ENCODE measurements at regions not wholly inside any gene's neighbourhood (a gene's known extent, or its start where the extent isn't known, plus 50 kb on each side); places are given as distances from the start of the nearest gene placed in this dataset.
"Not testable (repeated sequence)": the region's sequence is repeated elsewhere in the genome, so short reads cannot be mapped to it uniquely, and the experiment has no call there.

DNA sequence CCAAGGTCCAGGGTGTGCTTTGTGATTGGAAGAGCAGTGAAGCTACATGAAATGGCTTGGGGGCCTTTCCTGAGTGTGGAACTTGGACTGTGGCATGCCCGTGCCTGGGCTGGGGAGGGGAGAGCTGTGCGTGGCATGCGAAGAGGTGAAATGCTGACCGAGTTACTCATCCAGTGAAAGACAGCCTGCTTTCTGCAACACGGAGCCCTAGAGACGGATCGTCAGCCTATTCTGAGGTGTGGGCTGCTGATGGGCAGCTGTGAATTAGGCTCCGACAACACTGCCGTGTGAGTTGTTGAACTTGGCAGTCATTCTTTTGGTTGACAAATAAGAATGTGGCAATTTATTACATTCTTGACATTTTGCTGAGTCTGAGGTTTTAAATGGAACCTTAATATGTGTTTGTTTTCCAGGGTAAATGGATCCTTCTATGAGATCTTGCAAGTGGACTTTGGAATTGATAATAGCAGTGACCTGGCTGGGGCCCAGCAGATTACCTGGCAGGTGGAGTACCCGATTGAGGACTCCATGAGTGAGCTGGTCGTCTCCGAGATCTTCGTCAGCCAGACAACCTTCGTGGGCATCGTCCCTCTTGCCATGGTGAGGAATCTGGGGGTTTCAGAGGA lies 453.9 kb downstream of the AACS start:
- no peak for DNase-seq

DNA sequence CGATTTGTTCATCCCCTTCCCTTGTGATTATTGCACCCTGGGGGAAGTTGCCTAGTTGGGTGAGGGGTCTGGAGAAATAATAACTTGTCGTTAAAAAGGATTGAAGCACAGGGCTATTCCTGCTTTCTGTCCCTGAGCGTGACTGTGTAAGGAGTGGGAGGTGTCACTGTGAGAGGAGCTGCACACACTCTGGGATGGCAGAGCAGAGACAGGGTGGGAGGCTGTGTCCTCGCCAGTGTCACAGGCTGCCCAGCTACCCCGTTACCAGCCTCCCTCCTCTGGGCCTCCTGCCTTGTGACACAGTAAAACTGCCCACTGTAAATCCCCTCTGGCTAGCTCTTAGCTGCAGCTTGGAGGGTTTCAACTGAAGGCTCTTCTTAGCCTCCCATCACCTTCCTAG lies 460.6 kb downstream of the AACS start:
- DNase-seq, result no peak

DNA sequence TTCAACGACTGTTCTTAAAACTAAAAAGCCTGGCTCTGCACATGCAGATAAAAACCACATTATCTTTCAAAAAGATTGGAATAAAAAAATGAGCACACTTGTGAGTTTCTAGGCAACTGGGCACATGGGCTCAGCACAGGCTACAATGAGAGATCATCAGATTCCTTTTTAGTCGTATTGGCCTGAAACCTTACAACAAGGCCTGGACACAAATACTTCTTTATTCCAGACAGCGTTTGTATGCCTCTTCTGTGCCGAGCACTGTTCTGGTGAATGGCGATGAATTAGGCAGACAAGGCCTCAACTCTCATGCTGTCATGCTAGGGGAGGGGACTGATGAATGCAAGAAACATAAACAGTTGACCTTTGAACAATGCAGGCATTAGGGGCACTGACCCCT lies 463.0 kb downstream of the AACS start:
- no peak for DNase-seq

DNA sequence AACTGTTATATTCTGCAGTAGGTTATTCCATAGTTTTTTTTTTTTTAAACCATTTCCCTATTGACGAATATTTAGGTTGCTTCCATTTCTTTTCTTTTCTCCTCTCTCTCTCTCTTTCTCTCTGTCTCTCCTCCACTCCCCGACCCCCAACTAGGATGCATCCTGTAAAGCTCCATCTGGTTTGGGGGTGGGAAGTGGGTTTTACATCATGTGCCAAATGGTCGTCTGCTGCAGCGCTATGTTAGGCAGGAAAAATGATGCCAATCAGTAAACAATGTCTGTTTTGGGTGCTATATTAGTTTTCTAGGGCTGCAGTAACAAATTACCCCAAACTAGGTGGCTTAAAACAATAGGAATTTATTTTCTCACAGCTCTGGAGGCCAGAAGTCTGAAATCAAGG lies 465.0 kb downstream of the AACS start:
- no peak for DNase-seq

DNA sequence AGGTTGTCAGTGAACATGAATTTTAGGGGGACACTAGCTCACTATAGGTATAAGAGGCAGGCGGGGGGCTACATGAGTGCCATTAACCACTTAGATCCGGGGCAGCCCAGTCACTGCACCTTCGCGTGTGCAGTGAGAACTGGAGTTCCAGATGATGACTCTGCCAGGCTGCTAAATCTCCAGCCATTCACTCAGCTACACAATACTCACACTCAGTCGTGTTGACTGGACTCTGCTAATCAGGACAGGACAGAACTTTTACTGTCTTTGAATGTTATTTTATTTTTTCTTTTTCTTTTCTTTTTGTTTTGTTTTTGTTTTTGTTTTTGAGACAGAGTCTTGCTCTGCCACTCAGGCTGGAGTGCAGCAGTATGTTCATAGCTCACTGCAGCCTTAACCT lies 465.6 kb downstream of the AACS start:
- no peak for DNase-seq

DNA sequence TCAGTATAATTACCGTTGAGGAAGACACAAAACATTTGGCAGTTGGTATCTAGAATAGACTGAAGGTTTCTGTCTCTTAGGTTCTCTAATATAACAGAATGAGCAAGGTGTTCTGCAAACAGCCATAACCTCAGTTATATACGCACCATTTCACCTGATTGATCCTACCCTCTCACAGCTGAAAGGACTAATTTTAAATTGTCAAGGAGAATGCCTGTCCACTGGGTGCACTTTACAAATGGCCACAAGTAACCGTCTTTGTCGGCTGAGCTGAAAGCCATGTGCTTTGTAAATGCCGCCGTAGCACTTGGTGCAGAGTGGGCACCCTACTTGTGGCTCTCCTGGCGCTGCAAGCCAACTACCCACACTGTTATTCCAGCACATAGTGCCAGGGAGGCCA lies 466.3 kb downstream of the AACS start:
- no peak for DNase-seq

DNA sequence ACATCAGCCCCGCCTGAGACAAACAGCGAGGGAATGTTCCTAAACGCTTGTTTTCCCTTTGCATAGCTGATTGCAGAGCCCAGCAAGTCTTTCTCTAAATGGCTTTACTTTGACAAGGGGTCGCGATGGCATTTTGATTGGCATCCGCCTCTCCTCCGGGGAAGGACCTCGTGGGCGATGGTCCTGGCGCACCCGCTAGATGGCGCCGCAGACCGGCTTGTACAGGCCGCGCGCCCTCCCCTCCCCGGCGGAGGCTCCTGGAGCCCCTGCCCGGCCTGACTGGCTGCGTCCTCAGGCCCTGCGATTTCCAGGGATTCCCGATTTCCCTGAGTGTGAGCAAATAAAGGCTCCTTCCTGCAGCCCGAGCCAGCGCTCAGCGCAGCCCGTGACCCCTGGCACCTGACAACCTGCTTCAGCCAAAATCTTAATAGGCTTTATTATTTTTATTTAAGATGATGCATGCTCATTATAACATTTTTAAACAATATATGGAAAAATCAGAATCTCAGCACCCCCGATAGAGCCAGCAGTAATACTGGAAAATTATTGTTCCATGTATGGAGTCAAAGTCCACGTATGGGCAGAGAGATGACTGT lies 468.3 kb downstream of the AACS start:
- no peak for DNase-seq

DNA sequence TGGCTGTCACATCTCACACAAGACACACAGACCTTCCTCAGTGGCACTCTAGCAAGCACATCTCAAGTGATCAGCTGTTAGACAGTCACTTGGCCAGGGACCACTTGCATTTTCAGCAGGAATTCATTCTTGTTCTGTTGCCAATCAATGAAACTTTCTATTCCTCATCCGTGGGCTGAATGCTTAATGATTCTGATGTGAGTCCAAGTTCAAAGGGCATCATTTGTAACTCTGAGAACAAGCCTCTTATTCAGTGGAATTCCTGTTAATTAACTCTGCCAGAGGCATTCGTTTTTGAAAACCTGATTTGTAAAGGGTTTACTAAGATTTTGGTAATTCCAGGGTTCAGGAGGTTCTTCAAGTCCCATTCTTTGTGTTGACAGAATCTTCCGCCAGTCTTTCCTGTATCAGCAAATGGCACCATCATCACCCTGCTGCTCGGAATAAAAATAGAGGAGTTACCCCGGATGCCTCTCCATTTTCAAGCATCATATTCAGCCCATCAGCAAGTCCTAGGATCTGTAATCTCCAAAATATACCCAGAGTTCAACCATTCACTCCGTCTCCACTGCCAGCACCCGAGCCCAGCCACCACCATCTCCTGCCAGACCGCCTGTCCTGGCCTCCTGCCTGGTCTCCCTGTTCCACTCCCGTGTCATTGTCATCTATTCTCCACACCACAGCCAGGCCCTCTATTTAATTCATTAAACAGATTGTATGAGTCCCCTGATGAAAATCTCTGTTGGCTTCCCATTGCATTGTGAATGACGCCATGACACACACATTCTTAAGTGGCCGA lies 473.4 kb downstream of the AACS start:
- DNase-seq, result no peak

DNA sequence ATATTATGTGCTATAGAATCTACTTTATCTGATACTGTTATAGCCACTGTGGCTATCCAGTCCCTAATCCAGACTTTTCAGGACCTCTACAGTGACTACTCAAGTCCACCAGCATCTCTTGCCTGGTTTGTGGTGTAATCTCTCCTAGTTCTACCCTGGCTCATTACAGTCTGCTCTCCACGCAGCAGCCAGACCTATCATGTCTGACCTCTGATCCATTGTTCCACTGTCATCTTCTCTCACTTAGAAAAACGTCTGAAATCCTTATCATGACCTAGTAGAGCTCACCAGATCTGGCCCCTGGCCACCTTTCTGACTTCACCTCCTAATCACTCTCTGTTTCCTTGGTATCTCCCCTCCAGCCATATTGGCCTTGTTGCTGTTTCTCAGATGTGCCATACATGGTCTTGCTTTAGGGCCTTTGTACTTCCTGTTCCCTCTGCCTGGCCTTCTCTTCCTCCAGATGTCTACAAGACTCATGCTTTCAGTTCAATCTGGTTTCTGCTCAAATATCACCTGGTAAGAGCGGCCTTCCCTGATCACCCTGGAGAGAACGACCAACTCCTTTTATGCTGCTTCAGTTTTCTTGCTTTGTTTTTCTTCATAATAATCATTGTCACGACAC lies 475.5 kb downstream of the AACS start:
- no peak for DNase-seq

DNA sequence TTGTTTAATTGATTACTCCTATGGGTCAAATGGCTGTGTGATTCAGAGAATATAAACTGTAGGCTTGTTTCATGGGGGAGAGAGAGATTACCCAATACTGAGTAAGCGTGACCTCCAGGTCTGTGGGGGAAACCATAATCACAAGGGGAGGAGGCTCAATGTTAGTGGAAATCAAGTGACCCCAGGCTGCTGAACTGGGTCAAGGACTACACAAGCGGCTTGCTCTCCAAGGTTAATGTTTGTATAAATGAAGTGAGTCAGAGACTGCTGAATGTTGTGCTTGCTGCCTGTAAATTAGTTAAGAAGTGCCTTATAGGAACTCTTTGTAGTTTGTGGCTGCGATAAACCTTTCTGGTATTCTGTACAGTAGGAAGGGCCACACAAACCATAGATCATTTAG lies 479.7 kb downstream of the AACS start:
- no peak for DNase-seq

DNA sequence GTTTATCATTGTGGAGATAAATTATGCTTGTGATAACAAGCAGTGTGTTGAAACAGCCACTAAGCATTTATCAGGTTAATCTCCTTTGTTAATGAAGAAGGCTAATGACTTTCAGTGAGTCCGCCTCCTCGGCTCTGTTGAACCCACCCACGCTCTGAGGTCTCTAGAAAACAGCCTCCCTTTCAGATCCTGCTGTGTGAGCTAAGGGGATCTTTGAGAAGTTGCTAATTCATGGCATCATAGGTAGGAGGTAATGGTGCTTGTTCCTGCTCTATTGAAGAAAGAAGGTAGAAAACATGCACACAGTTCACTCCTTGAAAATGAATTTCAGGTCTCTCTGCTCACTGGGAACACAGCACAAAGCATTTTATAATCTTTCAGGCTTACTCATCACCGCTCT lies 483.9 kb downstream of the AACS start:
- DNase-seq, result no peak

DNA sequence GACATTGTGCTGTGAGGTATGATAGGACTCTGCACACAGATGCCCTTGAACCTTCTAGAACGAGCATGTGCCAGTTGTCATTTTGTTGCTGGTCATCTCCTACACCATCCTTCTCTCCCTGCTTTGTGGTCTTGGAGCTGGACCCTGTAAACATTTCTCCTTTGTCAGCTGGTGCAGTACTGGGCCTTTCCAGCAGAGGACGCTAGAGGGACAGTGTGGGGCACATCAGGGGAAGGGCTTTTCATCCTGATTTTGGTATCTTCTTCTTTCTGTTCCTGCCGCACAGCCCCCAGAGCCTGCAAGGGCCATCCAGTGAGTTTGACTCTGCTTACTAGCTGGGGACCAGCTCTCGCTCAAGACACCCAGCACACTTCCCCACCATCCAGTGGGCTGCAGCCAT lies 484.6 kb downstream of the AACS start:
- no peak for DNase-seq

DNA sequence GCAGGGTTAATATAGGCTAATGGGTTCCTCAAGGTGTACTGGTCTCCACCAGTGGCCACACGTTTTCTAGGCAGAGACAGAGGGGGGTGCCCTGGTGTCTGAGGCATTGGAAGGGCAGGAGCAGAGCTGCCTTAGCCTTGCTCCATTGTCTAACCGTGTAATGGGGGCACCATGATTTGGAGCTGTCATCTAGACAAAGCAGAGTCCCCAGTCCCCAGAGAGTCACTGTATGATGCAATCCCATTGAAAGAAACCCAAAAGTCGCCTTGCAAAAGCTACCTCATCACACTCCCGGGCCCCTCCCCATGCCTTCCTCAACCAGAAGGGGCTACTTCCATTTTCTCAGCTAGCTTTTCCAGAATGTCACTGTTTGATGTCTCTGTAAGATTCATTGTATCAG lies 487.1 kb downstream of the AACS start:
- no peak for DNase-seq

DNA sequence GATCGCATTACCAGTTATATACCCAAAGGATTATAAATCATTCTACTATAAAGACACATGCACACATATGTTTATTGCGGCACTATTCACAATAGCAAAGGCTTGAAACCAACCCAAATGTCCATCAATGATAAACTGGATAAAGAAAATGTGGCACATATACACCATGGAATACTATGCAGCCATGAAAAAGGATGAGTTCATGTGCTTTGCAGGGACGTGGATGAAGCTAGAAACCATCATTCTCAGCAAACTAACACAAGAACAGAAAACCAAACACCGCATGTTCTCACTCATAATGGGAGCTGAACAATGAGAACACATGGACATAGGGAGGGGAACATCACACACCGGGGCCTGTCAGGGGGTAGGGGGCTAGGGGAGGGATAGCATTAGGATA lies 495.8 kb downstream of the AACS start:
- not testable (repeated sequence) for DNase-seq

DNA sequence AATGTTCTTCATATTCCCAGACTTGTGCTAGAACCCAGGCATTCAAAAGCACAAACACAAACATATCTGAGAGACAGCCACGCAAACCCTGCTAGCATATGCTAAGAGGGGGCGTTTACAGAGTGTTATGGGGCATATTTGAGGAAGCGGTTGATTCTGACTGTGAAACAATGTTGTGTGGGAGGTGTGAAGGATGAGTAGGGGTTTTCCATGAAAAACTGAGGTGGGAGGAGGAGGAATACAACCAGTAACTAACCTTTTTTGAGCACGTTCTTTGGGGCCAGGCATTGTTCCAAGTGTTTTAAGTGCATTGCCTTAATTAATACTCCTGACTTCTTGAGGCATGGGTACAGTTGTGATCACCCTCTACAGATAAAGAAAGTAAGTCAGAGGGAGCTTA lies 499.5 kb downstream of the AACS start:
- no peak for DNase-seq

DNA sequence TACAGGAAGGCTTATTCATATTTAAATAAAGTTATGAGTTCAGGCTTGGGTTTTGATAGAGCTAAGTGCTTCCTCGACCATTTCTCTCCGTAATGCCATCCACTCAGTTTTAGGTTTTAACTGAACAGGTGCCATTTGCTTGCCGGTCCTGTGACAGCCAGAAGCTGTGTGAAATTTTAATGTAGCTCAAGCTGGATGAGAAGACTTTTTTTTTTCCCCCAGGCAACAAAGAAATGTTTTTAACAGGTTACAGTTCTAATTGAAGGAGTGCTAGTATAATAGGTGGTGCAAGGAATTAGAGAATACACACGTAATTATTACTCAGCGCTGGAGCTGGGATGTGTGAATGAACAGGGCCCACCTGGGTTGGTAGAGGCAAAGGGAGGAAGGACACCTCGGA lies 502.3 kb downstream of the AACS start:
- DNase-seq, result no peak

DNA sequence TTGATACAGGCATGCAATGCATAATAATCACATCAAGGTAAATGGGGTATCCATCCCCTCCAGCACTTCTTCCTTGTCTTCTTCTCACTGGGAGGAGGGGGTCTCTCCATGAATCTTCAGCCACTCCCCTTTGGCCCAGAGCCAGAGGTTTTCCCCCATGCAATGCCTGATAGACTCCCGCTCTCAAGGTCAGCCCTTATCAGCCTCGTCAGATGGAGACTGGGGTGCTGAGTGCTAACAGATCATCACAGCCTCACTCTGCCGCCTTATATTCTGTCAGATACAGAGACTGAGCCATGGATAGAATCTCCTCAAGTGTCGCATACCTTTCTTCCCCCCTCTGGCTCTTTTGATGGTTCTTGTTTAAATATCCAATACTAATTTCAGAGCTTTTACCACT lies 503.1 kb downstream of the AACS start:
- DNase-seq, result no peak

DNA sequence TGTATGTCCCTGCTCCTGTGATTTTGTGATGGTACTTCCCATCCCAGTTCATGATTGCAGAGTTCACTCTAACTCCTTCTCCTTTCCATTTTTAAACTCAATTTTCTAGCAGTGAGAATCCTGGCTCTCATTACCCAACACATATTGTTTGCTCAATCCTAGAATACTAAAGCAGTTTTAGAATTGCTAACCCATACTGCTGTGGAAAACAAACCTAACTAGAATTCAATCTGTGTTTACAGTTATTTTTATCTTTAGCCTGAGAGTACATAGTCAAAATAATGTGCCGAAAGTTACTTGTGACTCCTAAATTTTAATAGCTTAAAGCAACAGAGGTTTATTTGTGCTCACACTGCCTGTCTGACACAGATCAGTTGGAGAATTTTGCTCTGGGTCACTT lies 508.0 kb downstream of the AACS start:
- DNase-seq, result no peak

DNA sequence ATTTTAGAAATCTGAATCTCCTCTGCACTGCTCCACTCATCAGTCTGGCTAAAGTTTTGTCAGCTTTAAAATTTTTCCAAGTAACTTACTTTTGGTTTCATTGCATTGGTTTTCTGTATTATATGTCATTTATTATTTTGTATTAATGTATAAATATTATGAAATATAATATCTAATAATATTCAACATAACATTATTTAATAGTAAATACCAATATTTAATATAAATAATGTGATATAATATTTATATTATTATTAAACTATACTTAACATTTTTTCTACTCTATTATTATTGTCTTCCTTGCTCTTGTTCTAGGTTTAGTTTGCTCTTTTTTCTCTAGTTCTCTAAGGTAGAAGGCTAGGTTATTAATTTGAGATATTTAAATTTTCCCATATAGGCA lies 512.1 kb downstream of the AACS start:
- no peak for DNase-seq

DNA sequence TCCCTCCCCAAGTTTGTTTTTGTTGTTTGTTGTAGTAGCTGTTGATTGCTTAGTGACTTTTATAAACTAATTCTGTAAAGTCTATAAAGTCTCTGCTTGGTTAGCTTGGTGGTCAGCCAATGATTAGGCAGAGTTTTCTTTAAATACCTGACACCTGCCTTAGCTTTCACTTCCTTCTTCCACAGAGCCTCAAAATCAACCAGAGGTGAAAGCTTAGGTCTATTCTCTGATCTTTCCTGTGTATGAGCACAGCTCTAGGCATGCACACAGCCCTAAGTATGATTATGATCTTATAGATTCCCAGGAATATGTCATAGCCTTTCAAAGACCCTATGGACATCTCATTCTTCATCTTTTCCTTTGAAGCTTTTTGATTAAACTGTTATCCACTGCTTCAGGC lies 514.7 kb downstream of the AACS start:
- DNase-seq, result no peak

DNA sequence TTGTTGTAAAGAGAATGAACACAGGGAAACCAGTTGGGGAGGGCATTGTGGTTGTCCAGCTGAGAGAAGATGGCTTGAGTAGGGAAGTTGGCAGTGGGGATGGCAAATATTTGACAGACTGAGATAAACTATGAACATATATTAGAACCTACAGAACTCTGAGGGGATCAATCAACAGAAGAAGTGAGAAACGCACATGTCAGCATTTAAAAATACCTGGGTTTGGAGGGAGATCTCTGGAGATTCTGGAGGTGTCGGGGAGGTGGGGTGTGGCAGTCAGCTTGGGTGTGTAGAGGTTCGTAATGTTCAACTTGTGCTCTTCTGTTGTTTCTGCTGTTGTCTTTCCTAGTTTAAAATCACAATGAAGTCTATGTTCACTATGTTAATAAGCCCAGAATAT lies 517.8 kb downstream of the AACS start:
- no peak for DNase-seq

DNA sequence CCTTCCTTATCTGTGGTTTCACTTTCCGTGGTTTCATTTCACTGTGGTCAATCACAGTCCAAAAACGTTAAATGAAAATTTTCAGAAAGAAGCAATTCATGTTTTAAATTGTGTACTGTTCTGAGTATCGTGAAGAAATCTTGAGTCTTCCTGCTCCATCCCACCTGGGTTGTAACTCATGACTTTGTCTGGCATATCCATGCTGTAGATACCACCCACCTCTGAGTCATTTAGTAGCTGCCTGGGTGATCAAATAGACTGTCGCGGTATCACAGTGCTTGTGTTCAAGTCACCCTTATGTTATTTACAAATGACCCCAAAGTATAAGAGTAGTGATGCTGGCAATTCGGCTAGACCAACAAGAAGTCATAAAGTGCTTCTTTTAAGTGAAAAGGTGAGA lies 521.2 kb downstream of the AACS start:
- no peak for DNase-seq

DNA sequence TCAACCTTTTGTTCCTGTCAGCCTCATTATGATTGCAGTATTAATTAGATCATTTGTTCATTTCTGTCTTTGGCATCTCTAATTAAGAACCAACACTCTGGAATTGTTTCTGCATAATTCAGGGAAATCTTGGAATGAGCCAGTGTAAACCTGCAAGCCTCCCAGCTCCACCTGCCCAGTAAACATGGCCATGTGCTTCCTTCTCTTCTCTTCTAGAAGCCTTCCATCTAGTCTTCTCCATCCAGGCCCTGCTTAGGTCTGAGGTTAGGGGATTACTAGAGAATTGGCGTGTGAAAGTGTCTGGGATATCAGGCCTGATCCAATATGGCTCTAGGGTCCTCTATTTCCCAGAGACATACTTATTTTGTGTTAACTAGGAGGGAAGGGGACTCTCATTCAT lies 528.0 kb downstream of the AACS start:
- no peak for DNase-seq

DNA sequence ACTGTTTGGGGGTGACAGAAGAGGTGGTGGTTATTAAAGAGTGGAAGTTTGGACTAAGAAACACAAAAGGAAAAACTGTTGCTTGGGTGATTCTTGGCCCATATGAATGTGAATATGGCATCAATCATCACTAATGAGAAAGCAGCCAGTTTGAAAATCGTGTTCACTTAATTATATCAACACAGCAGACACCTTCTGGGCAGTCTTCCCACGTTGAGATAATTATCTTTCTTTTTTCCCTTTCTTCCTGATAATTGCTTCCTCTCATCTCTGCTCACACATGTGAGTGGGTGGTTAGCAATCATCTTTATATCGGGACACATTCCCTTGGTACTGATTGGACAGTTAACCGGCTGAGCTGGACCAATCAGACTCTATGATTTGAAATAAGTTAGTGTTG lies 539.7 kb downstream of the AACS start:
- DNase-seq, result no peak
